HG03097 (cell line): ENCODE measurements at regions not wholly inside any gene's neighbourhood (a gene's known extent, or its start where the extent isn't known, plus 50 kb on each side); places are given as distances from the start of the nearest gene placed in this dataset.
"Not testable (repeated sequence)": the region's sequence is repeated elsewhere in the genome, so short reads cannot be mapped to it uniquely, and the experiment has no call there.

Experiments used
- ATAC-seq: cut with Tn5 transposase; IDR thresholded peaks from one replicate; pipeline ENCODE4 v1.9.1; 2021; ENCODE audit not compliant: unreplicated experiment, low FRiP score

GRCh38 chr15:28614420-28614819 lies 61.1 kb downstream of the GOLGA6L25 start:
- not testable (repeated sequence) for ATAC-seq

DNA sequence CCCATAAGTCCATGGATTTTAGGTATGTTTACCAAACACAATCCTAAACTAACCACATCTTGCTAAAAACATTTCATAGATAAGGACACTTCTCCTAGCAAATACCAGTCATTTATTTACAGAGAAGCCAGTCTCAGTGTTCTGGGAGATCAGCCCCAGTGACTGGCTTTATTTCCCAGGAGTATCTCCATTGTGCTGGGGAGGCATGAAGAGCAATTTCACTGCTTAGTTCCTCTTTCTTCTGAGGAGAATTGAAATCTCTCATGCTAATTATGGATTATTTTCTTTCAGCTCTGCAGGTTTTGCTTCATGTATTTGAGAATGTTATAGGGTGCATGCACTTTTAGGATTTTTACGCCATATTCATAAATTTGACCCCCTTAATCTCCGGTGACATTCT lies 68.3 kb downstream of the GOLGA6L25 start:
- not testable (repeated sequence) for ATAC-seq

DNA sequence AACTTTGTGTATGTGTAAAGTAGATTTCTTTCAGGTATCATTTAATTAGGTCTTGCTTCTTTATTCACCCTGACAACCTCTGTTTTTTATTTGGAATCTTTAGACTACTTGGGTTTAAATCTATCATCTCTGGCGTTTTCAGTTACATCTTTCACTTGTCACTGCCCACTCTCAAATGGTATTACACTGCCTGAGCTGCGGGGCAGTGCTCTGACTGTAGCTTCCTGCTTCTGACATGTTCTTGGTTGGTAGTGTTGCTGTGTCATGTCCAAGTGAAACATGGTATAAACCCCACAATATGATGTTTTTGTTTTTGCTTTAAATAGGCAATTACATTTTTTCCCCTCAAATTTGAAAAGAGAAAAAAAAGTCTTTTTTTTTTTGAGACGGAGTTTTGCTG lies 68.8 kb downstream of the GOLGA6L25 start:
- ATAC-seq: peak; percentile 56

DNA sequence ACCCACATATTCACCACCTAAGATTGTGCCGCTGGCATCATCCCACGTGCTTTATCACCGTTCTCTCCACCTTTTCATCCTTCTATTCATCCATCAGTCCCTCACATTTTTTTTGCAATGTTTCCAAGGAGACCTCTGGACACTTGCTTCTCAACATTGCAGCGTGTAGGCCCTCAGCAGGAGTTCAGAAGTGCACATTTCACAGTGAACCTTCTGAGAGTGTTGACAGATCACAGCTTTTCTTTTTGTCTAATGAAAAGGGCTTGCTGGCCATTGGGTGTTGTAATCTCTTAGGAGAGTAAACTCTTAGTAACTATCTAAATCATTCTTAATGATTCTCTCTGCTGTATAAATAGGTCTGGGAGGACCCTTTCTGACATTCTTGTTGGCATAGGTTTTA lies 71.0 kb downstream of the GOLGA6L25 start:
- not testable (repeated sequence) for ATAC-seq

DNA sequence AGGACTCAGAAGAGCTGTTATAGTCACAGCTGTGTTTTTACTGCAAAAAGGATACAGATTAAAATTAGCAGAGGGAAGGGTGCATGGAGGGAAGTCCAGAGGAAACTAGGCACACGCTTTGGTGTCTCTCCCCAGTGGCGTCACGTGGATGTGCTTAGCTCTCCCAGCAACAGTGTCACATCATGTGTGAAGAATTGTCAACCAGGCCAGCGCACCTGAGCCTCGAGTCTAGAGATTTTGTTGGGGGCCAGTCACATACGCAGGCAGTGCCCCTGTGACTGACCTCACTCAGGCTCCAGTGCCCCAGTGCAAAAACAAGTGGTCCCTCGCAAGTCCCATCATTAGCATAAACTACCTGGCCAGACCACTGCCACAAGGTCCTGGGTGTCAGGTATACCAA lies 73.2 kb downstream of the GOLGA8M start:
- ATAC-seq: not testable (repeated sequence)
